ENCODE measurements at regions not wholly inside any gene's neighbourhood (a gene's known extent, or its start where the extent isn't known, plus 50 kb on each side); places are given as distances from the start of the nearest gene placed in this dataset.

- no peak for TF ChIP-seq CTCF (IDR thresholded peaks at IDR 0.05; ENCODE audit: low read depth, low read length)
- TF ChIP-seq POLR2A (IDR thresholded peaks at IDR 0.05; ENCODE audit: extremely low read depth, insufficient read length), result no peak
Observed at GRCh38 chr16:54657709-54658102, 273.0 kb upstream of the IRX5 start.
